ENCODE measurements at regions not wholly inside any gene's neighbourhood (a gene's known extent, or its start where the extent isn't known, plus 50 kb on each side); places are given as distances from the start of the nearest gene placed in this dataset.

GRCh38 chr7:118664498-118664897 is 440.0 kb downstream of the ANKRD7 start:
- H3K9me3 Mint-ChIP-seq (ENCODE audit: insufficient read depth), result no peaks in the 10 kb centered on the region
- Histone ChIP-seq H3K4me3 (ENCODE audit: control extremely low read depth in 1 of 5, extremely low read depth in 1 of 5, insufficient read depth in 1 of 5, low read depth in 2 of 5, low read length in 4 of 5) (no peak overlapping the region), H4K20me1 (ENCODE audit: control insufficient read depth, insufficient read depth, low read length, poor library complexity, severe bottlenecking) (no peaks in the 10 kb centered on the region), H3K9ac (ENCODE audit: low read length) (no peak overlapping the region), H3K4me1 (ENCODE audit: control insufficient read depth in 2 of 2, insufficient read depth in 2 of 2, low read length in 2 of 2) (no peaks in the 10 kb centered on the region), H3K4me2 (replicated peaks; ENCODE audit: low read depth, low read length, poor library complexity, severe bottlenecking) (no peak overlapping the region), H3K36me3 (replicated peaks in 1 of 2; ENCODE audit: control extremely low read depth in 1 of 2, control insufficient read depth in 1 of 2, extremely low read depth in 1 of 2, insufficient read depth in 2 of 2, low read length in 1 of 2) (no peaks in the 10 kb centered on the region), H3K27ac (ENCODE audit: low read length in 2 of 2) (no peak overlapping the region), H3K79me2 (ENCODE audit: control insufficient read depth, insufficient read depth, low read length) (no peaks in the 10 kb centered on the region), H3K9me3 (ENCODE audit: control extremely low read depth in 1 of 3, control insufficient read depth in 2 of 3, insufficient read depth in 1 of 3, low read length in 2 of 3) (no peaks in the 10 kb centered on the region), H3K27me3 (replicated peaks in 1 of 4; ENCODE audit: control extremely low read depth in 1 of 4, control insufficient read depth in 3 of 4, insufficient read depth in 4 of 4, low read length in 3 of 4) (no peaks in the 10 kb centered on the region), H2AFZ (ENCODE audit: insufficient read depth, low read depth, low read length, poor library complexity, severe bottlenecking) (no peak overlapping the region)
- no peaks in the 10 kb centered on the region for H3K4me1 Mint-ChIP-seq
- POLR2A ChIA-PET, result no interaction called here
- H3K4me3 Mint-ChIP-seq, result no peak overlapping the region
- DNase-seq, result no peak
- H3K27me3 Mint-ChIP-seq, result no peaks in the 10 kb centered on the region
- no peak for ATAC-seq (ENCODE audit: low read depth)
- intact Hi-C loops (cut with micrococcal nuclease), result no loop called here
- CTCF ChIA-PET, result no interaction called here
- no peak for TF ChIP-seq EZH2 (IDR thresholded peaks at IDR 0.05; ENCODE audit: borderline replicate concordance, insufficient read depth, low read depth, low read length, poor library complexity, severe bottlenecking)
- no CpG with 5 or more reads among the region's 1 CpG for WGBS (ENCODE audit: insufficient coverage)
- no peak overlapping the region for H3K27ac Mint-ChIP-seq

GRCh38 chr7:118671149-118671548 is 446.6 kb downstream of the ANKRD7 start:
- H3K36me3 ChIP-seq (replicated peaks in 1 of 2; ENCODE audit: control extremely low read depth in 1 of 2, control insufficient read depth in 1 of 2, extremely low read depth in 1 of 2, insufficient read depth in 2 of 2, low read length in 1 of 2), result no peaks in the 10 kb centered on the region
- no peak overlapping the region for H3K27ac ChIP-seq (ENCODE audit: low read length in 2 of 2)
- no peaks in the 10 kb centered on the region for H3K27me3 ChIP-seq (replicated peaks in 1 of 4; ENCODE audit: control extremely low read depth in 1 of 4, control insufficient read depth in 3 of 4, insufficient read depth in 4 of 4, low read length in 3 of 4)
- H3K9ac ChIP-seq (ENCODE audit: low read length), result no peak overlapping the region
- no peaks in the 10 kb centered on the region for H3K4me1 ChIP-seq (ENCODE audit: control insufficient read depth in 2 of 2, insufficient read depth in 2 of 2, low read length in 2 of 2)
- H3K9me3 ChIP-seq (ENCODE audit: control extremely low read depth in 1 of 3, control insufficient read depth in 2 of 3, insufficient read depth in 1 of 3, low read length in 2 of 3), result no peaks in the 10 kb centered on the region
- CTCF ChIA-PET, result no interaction called here
- ATAC-seq (ENCODE audit: low read depth) (no peak), DNase-seq (no peak)
- intact Hi-C loops (cut with micrococcal nuclease), result no loop called here
- no peaks in the 10 kb centered on the region for H3K27me3 Mint-ChIP-seq
- no peak overlapping the region for H3K4me2 ChIP-seq (replicated peaks; ENCODE audit: low read depth, low read length, poor library complexity, severe bottlenecking)
- TF ChIP-seq EZH2 (IDR thresholded peaks at IDR 0.05; ENCODE audit: borderline replicate concordance, insufficient read depth, low read depth, low read length, poor library complexity, severe bottlenecking), result no peak
- TF ChIP-seq CTCF (IDR thresholded peaks at IDR 0.05), result no peak
- H3K4me3 ChIP-seq (ENCODE audit: control extremely low read depth in 1 of 5, extremely low read depth in 1 of 5, insufficient read depth in 1 of 5, low read depth in 2 of 5, low read length in 4 of 5), result no peak overlapping the region
- H3K4me3 Mint-ChIP-seq, result no peak overlapping the region
- no peaks in the 10 kb centered on the region for H3K9me3 Mint-ChIP-seq (ENCODE audit: insufficient read depth)
- no peaks in the 10 kb centered on the region for H3K79me2 ChIP-seq (ENCODE audit: control insufficient read depth, insufficient read depth, low read length)
- H3K4me1 Mint-ChIP-seq, result no peaks in the 10 kb centered on the region
- no peak overlapping the region for H3K27ac Mint-ChIP-seq
- POLR2A ChIA-PET, result no interaction called here
- WGBS (ENCODE audit: insufficient coverage), result no CpG with 5 or more reads among the region's 4 CpGs
- no peaks in the 10 kb centered on the region for H4K20me1 ChIP-seq (ENCODE audit: control insufficient read depth, insufficient read depth, low read length, poor library complexity, severe bottlenecking)
- no peak overlapping the region for H2AFZ ChIP-seq (ENCODE audit: insufficient read depth, low read depth, low read length, poor library complexity, severe bottlenecking)
